GM19395 (cell line): ENCODE measurements at regions not wholly inside any gene's neighbourhood (a gene's known extent, or its start where the extent isn't known, plus 50 kb on each side); places are given as distances from the start of the nearest gene placed in this dataset.

Source experiments
- ATAC-seq: cut with Tn5 transposase; IDR thresholded peaks from one replicate; pipeline ENCODE4 v1.9.1; 2021; ENCODE audit warnings: mild to moderate bottlenecking, moderate library complexity; ENCODE audit not compliant: unreplicated experiment

DNA sequence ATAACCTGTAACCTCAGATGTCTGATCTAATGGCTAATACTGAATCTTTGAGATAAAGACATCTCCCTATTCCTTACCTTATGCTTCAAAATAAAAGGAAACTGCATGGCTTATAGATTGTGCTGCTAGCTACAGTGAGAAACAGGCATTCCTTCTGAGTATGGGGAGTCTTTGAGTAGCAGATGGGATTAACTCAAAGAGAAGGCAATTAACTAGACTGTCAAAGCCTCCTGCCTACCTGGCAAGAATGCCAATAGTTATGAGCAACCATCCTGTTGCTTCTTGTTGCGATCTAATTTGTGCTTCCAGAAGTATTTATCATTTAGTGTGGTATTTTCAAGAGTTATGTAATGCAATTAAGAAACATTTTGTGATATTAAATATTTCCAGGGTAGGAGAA is 660.0 kb upstream of the TMEFF2 start:
- ATAC-seq = no peak

DNA sequence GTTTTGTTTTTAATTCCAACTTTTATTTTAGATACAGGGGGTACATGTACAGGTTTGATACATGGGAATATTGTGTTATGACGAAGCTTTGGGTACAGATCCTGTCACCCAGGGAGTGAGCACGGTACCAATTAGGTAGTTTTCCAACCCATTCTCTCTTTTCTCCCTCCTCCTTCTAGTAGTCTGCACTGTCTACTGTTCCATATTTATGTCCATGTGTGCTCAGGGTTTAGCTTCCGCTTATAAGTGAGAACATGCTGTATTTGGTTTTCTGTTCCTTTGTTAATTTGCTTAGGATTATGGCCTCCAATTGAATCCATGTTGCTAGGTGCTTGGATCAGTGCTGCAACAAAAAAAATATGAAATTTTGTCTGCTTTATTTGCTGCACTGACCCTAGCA is 659.3 kb upstream of the TMEFF2 start:
- no peak for ATAC-seq

DNA sequence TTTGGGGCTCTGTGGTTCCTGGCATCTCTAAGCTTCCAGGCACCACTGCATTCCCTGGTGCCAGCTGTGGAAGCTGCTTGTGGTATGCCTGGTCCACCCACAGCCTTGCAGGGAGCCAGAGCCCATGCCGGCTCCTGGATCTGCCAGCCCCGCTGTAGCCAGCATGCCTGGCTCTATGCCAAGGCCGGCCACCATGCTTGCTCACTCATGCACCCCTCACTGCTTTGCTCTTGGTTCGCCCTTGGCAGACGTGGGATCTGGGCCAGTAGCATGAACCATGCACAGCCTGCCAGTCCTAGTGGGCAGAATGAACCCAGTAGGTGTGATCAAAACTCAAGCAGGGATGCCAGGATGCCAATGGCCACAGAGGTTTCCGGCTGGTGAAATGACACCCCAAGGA is 634.2 kb upstream of the TMEFF2 start:
- ATAC-seq = no peak

DNA sequence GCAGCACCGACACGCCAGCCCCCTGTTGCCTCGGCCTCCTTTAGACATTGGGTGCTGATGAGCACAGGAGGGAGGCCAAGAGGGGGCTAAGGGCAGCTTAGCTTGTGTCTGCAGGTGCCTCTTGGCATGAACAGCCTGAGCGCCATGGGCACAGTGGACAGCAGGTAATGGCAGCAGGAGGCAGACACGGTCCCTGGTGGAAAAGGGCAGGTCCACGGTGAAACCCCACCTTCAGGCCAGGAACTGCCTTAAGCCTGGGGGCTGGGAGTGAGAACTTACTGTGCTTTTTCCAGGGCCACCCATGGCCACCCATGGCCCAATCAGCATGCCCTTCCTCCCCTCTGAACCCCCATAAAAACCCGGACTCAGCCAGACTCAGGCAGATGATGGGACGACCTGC is 633.4 kb upstream of the TMEFF2 start:
- ATAC-seq = no peak

DNA sequence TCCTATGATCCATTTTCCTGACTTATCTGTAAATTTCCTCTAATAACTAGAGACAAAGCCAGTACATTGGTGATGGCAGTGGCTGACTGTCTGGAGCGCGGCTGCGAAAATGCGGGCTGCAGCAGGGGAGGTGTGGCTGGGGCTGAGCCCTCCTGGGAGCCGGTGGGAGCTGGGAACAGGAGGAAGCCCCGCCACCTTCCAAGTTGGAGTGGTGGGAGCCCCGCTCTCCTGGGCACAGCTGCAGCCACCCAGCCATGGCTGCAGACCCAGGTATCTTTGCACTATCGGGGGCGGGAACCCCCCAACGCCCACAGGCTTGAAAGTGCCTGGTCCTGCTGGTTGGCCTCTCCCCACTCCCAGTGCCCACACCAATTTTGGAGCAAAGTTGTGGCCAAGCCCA is 633.0 kb upstream of the TMEFF2 start:
- ATAC-seq = no peak

DNA sequence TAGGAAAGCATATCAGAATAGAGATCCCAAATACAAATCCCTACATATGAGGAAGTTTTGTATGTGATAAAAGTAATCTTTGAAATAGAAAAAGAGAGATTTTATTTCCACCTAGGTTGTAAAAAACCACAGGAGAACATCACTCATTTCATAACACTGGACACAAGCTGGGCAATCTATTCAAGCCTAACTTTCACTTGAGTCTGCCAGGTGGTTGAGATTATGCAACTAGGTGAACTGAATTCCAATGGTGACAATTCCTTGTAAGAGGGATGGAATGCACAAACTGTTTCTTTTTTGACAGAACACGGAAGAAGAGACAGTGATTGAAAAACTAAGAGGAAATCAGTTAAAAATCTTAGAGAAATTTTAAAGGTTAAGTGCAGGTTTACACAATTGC is 619.6 kb upstream of the TMEFF2 start:
- ATAC-seq = no peak

DNA sequence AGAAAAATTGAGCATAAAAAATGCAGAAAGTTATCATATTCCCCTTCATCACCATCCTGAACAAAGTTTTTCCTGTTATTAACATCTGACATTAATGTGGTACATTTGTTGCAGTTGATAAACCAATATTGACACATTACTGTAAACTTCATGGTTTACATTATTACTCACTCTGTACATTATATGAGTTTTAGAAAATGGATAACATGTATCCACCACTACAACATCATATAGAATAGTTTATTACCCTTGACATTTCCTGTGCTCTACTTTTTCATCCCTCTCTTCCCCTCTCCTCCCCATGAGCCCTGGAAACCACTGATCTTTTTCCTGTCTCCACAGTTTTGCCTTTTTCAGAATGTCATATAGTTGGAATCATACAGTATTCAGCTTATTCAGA is 618.6 kb upstream of the TMEFF2 start:
- ATAC-seq = no peak

DNA sequence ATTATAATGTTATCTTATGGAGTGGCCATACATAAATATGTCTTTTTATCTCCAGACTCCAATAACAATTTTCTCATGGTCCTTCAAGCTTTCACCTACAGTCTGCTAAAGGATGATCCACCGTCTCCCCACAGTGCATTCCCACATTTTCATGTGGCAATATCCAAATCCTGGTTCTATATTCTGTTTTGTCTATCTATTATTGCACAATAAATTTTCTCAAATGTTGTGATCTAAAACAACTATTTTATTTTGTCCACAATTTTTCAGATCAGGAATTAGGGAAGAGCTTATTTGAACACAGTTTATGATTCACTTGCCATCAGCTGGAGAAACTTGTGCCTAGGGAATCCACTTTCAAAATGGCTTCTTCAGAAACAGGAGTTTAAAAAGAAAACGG is 614.4 kb upstream of the TMEFF2 start:
- no peak for ATAC-seq

DNA sequence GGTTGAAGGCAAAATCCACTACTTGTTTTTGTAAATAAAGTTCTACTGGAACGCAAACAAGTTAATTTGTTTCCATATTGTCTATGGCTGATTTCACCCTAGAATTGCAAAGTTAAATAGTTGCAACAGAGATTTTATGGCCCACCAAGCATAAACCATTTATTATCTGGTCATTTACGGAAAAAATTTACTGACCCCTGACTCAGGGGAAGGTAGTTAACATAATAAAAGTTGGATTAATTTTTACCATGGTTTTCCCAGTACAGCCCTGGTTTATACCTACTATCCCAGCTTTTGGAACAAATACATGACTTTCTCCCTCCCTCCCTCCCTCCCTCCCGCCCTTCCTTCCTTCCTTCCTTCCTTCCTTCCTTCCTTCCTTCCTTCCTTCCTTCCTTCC is 588.9 kb upstream of the TMEFF2 start:
- no peak for ATAC-seq

DNA sequence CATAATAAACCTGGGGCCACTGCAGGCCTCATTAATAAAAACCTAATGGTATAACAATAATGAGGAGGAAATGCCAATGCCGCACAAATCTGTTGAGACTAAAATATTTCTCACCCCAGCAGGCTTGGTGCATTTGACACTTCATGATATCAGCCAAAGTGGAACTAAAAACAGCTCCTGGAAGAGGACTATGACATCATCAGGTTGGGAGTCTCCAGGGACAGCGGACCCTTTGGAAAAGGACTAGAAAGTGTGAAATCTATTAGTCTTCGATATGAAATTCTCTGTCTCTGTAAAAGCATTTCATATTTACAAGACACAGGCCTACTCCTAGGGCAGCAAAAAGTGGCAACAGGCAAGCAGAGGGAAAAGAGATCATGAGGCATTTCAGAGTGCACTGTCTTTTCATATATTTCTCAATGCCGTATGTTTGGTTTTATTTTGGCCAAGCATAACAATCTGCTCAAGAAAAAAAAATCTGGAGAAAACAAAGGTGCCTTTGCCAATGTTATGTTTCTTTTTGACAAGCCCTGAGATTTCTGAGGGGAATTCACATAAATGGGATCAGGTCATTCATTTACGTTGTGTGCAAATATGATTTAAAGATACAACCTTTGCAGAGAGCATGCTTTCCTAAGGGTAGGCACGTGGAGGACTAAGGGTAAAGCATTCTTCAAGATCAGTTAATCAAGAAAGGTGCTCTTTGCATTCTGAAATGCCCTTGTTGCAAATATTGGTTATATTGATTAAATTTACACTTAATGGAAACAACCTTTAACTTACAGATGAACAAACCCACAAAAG is 580.9 kb upstream of the TMEFF2 start:
- ATAC-seq = no peak

DNA sequence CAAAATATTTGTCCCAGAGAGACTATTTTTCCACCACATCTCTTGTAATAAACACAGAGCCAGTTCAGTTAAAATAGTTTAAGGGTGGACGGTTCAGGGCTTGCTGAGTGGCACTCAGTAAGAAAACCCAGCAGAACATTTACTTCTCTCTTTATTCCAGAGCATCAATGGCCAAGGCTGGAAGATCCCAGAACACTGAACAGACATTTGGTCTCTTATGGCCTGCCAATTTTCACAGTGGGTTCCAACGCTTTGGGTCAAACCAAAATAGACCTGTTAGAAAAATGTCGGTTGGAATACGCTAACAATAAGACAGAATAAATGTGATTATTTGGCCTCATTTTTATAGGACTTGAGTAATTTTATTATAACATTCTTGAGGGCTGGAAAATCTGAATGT is 580.3 kb upstream of the TMEFF2 start:
- ATAC-seq = no peak

DNA sequence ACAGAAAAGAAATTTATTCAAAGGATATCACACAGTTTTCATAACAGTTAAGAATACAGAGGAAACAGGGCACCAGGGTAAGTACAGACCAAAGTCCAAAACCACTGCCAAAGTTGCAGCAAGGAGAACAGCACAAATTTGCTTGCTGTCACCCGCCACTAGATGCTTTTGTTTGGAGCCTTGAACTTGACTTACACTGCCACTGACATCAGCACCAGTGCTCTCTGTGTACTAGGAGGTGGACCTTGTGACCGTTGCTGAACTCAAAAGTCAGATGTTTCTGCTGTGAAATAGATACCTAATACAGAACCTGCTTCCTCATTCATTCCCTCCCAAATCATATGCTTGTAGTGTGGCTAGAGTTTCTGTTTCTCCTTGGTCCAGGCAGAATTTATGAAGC is 578.3 kb upstream of the TMEFF2 start:
- ATAC-seq = no peak

DNA sequence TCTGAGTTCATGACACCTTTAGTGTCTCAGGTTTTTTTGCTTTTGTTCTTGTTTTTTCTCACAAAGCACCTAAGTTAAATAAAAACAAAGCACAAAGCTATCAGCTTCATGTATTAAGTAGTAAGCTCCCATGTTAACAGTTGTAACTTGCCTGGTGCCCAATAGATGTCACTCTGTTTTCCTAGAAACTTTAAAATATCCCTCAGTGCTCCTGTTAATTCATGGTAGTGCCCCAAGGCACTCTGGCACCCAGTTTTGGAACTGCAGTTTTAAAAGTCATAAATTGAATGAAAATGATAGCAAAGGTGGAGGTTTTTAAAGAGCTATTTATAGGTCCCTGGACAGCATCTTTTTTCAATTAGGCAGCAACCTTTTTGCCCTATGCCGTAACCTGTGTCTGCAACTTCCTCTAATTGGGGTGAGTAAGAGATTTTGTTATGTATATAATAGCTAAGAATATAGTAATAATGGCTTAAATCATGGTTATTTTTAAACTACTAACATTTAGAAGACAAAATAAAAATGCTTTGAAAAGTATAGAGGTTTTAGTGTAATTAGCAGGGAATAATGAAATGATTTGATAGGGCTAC is 555.0 kb upstream of the TMEFF2 start:
- no peak for ATAC-seq

DNA sequence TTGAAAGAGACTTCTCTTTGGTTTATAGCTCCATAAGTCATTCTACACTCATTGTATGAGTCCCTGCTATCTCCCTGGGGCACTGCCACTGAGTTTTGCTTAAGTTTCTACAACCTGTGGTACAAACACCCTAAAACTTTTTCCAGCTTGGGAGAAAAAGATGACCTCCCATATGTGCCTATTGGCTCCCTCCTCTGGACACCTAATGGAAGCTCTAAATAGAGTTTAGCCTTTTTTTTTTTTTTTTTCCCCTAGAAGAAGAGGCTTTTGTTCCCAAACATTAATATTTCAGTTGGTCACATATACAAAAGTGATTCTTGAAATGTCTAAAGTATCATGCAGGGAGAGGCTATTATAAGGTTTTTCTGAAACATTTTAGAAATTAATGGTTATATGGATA is 547.2 kb upstream of the TMEFF2 start:
- ATAC-seq = no peak

DNA sequence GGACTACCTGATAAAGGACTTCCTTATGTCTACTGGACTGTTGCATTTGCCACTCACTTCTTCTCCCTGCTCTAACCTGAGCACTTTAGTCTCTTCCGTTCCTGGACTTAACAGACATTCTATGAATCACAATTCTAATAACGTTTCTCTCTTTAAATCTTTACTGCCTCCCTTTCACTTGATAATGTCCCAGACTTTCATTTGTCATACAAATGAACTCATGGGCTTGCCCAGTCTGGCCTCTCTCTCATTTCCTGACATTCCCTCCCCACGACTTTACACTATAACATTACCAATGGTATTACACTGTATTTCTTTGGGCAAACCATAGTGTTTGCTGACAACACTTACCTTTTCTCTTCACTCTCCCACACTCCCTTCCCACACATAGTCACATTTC is 540.7 kb upstream of the TMEFF2 start:
- ATAC-seq = no peak

DNA sequence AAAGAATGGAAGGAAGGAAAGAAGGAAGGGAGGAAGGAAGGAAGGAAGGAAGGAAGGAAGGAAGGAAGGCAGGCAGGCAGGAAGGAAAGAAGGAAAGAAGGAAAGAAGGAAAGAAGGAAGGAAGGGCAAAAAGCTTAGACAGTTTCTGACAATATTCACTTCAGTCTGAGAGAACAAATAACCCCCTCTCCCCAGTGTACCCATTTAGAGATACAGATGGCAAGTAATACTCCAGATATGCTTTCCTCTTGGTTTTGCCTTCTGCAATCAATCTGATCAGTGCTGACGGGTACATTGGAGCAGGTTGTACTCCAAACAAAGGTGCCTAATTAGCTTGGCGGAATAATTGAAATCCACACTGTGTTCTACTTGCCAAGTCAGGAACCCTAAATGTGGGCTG is 534.6 kb upstream of the TMEFF2 start:
- ATAC-seq = no peak

DNA sequence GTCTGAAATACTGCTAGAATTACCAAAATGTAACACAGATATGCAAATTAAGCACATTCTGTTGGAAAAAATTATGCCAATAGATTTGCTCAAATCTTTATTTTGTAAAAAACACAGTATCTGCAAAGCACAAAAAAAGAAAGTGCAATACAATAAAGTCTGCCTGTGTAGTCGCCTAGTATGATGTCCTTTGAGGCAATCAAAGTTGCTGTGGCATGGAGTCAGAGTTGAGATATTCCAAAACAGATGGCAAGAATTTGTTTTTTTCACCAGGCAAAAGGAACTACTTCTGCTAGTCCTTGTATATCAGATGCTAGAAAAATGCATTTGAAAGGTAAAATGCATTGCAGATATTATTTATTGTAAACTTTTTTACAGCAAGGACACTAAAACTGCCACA is 531.3 kb upstream of the TMEFF2 start:
- no peak for ATAC-seq

DNA sequence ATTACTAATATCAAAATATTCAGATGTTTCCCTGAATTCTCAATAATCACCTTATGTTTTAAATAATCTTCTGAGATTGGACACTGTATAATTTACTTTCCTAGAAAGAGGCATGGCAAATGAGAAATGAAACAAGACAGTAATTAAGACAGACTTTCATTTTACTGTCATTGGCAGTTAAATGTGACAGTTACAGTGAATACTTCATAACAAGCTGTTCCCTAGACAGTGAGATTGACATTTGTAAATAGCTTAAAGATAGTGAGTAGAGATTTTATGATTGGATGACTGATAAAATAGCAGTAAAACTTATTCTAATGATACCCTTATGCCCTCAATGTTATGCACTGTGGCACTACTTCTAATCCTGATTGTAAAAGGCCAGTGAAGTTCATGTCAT is 524.9 kb upstream of the TMEFF2 start:
- ATAC-seq = no peak

DNA sequence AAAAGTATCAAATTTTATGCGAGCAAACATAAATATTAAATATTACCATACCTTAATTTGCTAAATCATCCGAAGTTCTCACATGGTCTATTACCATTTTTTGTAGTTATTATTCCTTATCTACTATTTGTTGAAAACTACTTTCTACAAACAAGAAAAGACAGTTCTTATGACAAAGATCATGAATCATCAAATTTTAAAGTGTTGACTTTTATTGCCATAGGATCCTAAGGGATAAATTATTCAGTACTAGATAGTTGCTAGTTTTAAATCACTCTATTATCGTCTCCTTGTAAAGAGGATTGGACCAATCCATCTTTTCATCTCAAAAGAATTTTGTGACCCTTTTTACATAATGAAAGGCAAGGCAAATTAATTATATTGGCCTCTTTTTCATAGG is 523.6 kb upstream of the TMEFF2 start:
- ATAC-seq = no peak

DNA sequence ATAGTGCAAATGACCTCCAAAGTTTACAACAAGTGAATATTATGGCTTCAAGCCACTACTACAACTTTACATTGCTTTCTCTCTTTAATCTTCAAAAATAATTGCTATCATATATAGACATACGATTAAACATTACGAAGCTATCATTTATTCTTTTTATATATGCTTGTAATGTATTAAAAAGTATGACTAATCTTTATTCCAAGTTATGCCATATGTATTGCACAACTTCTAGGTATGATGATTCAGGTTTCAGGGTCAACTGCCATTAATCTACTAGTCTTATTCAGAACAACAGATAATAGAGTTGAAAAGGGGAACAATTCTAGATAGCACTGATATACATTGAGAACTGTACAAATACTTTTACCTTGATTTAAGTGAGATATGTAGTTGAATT is 506.2 kb upstream of the TMEFF2 start:
- ATAC-seq = no peak

DNA sequence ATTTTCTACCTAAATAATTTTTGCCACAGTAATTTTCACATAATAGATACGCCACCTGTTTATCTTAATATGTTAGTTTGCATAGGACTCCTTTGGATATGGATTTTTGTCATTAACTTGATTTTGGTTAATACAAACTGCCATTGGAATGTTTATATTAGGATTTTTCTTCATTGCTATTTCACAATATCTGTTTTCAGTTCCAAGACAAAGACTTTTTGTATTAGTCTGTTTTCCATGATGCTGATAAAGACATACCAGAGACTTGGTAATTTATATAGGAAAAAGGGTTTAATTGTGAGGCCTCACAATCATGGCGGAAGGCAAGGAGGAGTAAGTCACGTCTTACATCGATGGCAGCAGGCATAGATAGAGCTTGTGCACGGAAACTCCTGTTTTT is 503.1 kb upstream of the TMEFF2 start:
- ATAC-seq = no peak

DNA sequence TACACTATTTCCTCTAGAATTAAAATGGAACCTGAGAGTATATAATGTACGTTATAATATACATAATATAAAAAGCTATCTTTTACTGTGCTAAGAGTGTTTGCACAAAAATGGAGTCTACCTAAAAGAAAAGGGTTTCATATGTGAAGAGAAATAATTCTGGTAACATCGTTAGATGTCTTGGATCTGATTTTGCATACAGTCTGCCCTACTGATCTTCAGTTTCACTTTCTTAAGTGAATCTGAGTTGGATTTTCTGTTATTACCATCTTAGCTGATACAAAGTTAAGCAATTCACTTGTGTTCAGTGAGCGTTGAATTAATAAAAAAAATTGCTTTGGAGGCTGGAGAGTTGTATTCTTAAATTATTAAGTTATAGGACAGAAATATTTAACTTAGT is 502.1 kb upstream of the TMEFF2 start:
- no peak for ATAC-seq

DNA sequence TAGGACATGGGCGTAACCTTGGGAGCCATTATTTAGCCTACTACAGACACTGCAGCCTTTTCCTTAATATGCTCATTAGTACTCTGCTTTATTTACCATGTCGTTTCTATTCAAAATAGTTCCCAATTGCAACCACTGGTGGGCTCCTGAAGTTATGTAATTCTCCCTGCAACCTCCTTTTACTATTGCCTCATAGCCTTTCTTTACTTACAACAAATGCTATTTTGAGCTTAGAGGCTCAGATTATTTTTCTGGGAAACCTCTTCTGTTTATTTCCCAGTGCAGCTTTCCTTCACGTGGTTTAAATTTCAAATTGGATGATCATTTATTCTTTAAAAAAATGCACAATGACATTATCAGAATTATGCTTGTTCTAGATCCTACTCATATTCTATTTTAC is 492.3 kb upstream of the TMEFF2 start:
- ATAC-seq = no peak
